Epithelial cell of esophagus (primary cell): ENCODE measurements at regions not wholly inside any gene's neighbourhood (a gene's known extent, or its start where the extent isn't known, plus 50 kb on each side); places are given as distances from the start of the nearest gene placed in this dataset.

Source experiments
- DNase-seq: peaks from one replicate; pipeline ENCODE4 v3.0.0; 2010; ENCODE audit warnings: low read depth
- H3K4me3 ChIP-seq: 2 replicates; pipeline ENCODE4 v1.5.1; 2011; ENCODE audit warnings: mild to moderate bottlenecking, low read length, control low read depth
- CTCF ChIP-seq: IDR thresholded peaks from 2 replicates; pipeline ENCODE4 v1.5.1; 2011; ENCODE audit warnings: low read depth, mild to moderate bottlenecking, low read length, control low read depth, inconsistent platforms; ENCODE audit not compliant: insufficient read depth; ENCODE audit errors: missing control alignments

GRCh38 chr1:234978397-234979295 lies 150.0 kb downstream of the TOMM20 start:
- DNase-seq, result peak; percentile 77
- no peak for TF ChIP-seq CTCF
- H3K4me3 ChIP-seq, result no peak overlapping the region

GRCh38 chr1:234977875-234978396 lies 150.7 kb downstream of the TOMM20 start:
- TF ChIP-seq CTCF, result no peak

GRCh38 chr1:234976861-234977680 lies 151.6 kb downstream of the TOMM20 start:
- DNase-seq, result no peak
- TF ChIP-seq CTCF, result no peak
- no peak overlapping the region for H3K4me3 ChIP-seq

More at GRCh38 chr1:234977875-234978396, 150.7 kb downstream of the TOMM20 start:
- no peak for DNase-seq
- no peak overlapping the region for H3K4me3 ChIP-seq

- TF ChIP-seq CTCF, result no peak
- DNase-seq, result no peak
- H3K4me3 ChIP-seq, result no peak overlapping the region
Observed at GRCh38 chr1:234975941-234976860, 152.4 kb downstream of the TOMM20 start.

GRCh38 chr1:234975122-234975940 lies 153.3 kb downstream of the TOMM20 start:
- no peak overlapping the region for H3K4me3 ChIP-seq
- DNase-seq, result peak; percentile 66

More at GRCh38 chr1:234975122-234975940, 153.3 kb downstream of the TOMM20 start:
- TF ChIP-seq CTCF, result no peak
